Smooth muscle cell (in vitro differentiated cells): ENCODE measurements at regions not wholly inside any gene's neighbourhood (a gene's known extent, or its start where the extent isn't known, plus 50 kb on each side); places are given as distances from the start of the nearest gene placed in this dataset.

Experiments used
- DNase-seq: peaks from one replicate; lab custom pipeline; 2025; ENCODE audit not compliant: unreplicated experiment; lab: John Stamatoyannopoulos, UW
- H2AFZ ChIP-seq: fragments of 200-600 bp; sonication (generic); 2 replicates; pipeline ENCODE4 v1.6.0; 2016; ENCODE audit warnings: antibody characterized with exemption, low read depth, mild to moderate bottlenecking
- H3F3A ChIP-seq: fragments of 200-600 bp; sonication (generic); 2 replicates; pipeline ENCODE4 v1.6.0; 2017; ENCODE audit warnings: antibody characterized with exemption, low read depth
- H3K27ac ChIP-seq: fragments of 200-600 bp; sonication (generic); 2 replicates; pipeline ENCODE4 v1.5.1; 2016; ENCODE audit warnings: low read depth, mild to moderate bottlenecking
- H3K27me3 ChIP-seq: fragments of 200-600 bp; sonication (generic); 2 replicates; pipeline ENCODE4 v1.6.1; 2016; ENCODE audit warnings: low read depth, mild to moderate bottlenecking
- H3K36me3 ChIP-seq: fragments of 200-600 bp; sonication (generic); 2 replicates; pipeline ENCODE4 v1.5.1; 2016; ENCODE audit warnings: low read depth
- H3K4me1 ChIP-seq: fragments of 200-600 bp; sonication (generic); 2 replicates; pipeline ENCODE4 v1.5.1; 2016; ENCODE audit warnings: low read depth
- H3K4me2 ChIP-seq: fragments of 200-600 bp; sonication (generic); 2 replicates; pipeline ENCODE4 v1.6.0; 2016; ENCODE audit warnings: mild to moderate bottlenecking
- H3K4me3 ChIP-seq: fragments of 200-600 bp; sonication (generic); 2 replicates; pipeline ENCODE4 v1.5.1; 2016; ENCODE audit warnings: mild to moderate bottlenecking
- H3K79me2 ChIP-seq: fragments of 200-600 bp; sonication (generic); 2 replicates; pipeline ENCODE4 v1.6.0; 2016; ENCODE audit warnings: low read depth, mild to moderate bottlenecking
- H3K9ac ChIP-seq: fragments of 200-600 bp; sonication (generic); 2 replicates; pipeline ENCODE4 v1.6.0; 2016; ENCODE audit warnings: low read depth
- H3K9me3 ChIP-seq: fragments of 200-600 bp; sonication (generic); replicated peaks from 2 replicates; pipeline ENCODE4 v1.5.1; 2016; ENCODE audit warnings: low read depth
- H4K20me1 ChIP-seq: fragments of 200-600 bp; sonication (generic); 2 replicates; pipeline ENCODE4 v1.6.0; 2016; ENCODE audit warnings: low read depth
- CTCF ChIP-seq: fragments of 200-600 bp; sonication (generic); IDR thresholded peaks from 2 replicates; pipeline ENCODE4 v1.5.1; 2017; ENCODE audit warnings: borderline replicate concordance, mild to moderate bottlenecking, antibody characterized with exemption; ENCODE audit not compliant: insufficient read depth, poor library complexity, severe bottlenecking
- WGBS: methylation state at CpG from one replicate; pipeline ENCODE4 v1.1.7; 2016; ENCODE audit warnings: low lambda C conversion rate; 5-methylcytosine and 5-hydroxymethylcytosine counted together

GRCh38 chr5:57862942-57863341 is 380.3 kb upstream of the ACTBL2 start:
- WGBS = 28% methylated on average over 4 of the region's 4 CpGs
- no peak for TF ChIP-seq CTCF
- no peaks in the 10 kb centered on the region for H3K27me3 ChIP-seq
- H3K4me1 ChIP-seq = peaks cover 4% of the 10 kb centered on the region
- H3K79me2 ChIP-seq = no peaks in the 10 kb centered on the region
- H3K9me3 ChIP-seq = no peaks in the 10 kb centered on the region
- peak overlapping the region; percentile 89 for H3K27ac ChIP-seq
- peak overlapping the region; percentile 58 for H3K4me2 ChIP-seq
- H3K4me3 ChIP-seq = no peak overlapping the region
- H4K20me1 ChIP-seq = no peaks in the 10 kb centered on the region
- H3K36me3 ChIP-seq = no peaks in the 10 kb centered on the region
- no peak for DNase-seq
- H3F3A ChIP-seq = peaks cover 17% of the 10 kb centered on the region
- no peak overlapping the region for H2AFZ ChIP-seq
- peak overlapping the region; percentile 48 for H3K9ac ChIP-seq

GRCh38 chr5:57862471-57862911 is 379.9 kb upstream of the ACTBL2 start:
- peaks cover 4% of the 10 kb centered on the region for H3K4me1 ChIP-seq
- H3K9me3 ChIP-seq = no peaks in the 10 kb centered on the region
- H4K20me1 ChIP-seq = no peaks in the 10 kb centered on the region
- no peaks in the 10 kb centered on the region for H3K79me2 ChIP-seq
- H3F3A ChIP-seq = peaks cover 17% of the 10 kb centered on the region
- no peaks in the 10 kb centered on the region for H3K36me3 ChIP-seq
- peak overlapping the region; percentile 89 for H3K27ac ChIP-seq
- H3K4me2 ChIP-seq = peak overlapping the region; percentile 58
- no peak for DNase-seq
- no peak overlapping the region for H2AFZ ChIP-seq
- no peak overlapping the region for H3K4me3 ChIP-seq
- TF ChIP-seq CTCF = no peak
- H3K9ac ChIP-seq = peak overlapping the region; percentile 0
- no peaks in the 10 kb centered on the region for H3K27me3 ChIP-seq
- 6% methylated on average over 5 of the region's 5 CpGs for WGBS

- Histone ChIP-seq H3K9ac (no peak overlapping the region), H2AFZ (no peak overlapping the region), H3K4me2 (no peak overlapping the region), H3K9me3 (no peaks in the 10 kb centered on the region), H3K79me2 (no peaks in the 10 kb centered on the region), H4K20me1 (no peaks in the 10 kb centered on the region), H3K36me3 (no peaks in the 10 kb centered on the region), H3F3A (peaks cover 15% of the 10 kb centered on the region), H3K27ac (peak overlapping the region; percentile 89), H3K4me3 (no peak overlapping the region), H3K27me3 (no peaks in the 10 kb centered on the region), H3K4me1 (peaks cover 4% of the 10 kb centered on the region)
- no peak for TF ChIP-seq CTCF
- DNase-seq = no peak
- WGBS = 82% methylated on average over 3 of the region's 3 CpGs
Observed at GRCh38 chr5:57859626-57860025, 377.0 kb upstream of the ACTBL2 start.

- Histone ChIP-seq H3K27ac (no peak overlapping the region), H3F3A (peaks cover 11% of the 10 kb centered on the region), H3K27me3 (no peaks in the 10 kb centered on the region), H3K4me1 (peaks cover 4% of the 10 kb centered on the region), H3K79me2 (no peaks in the 10 kb centered on the region), H3K9ac (no peak overlapping the region), H4K20me1 (no peaks in the 10 kb centered on the region), H3K4me2 (no peak overlapping the region), H2AFZ (no peak overlapping the region), H3K4me3 (no peak overlapping the region), H3K36me3 (no peaks in the 10 kb centered on the region), H3K9me3 (no peaks in the 10 kb centered on the region)
- no peak for DNase-seq
- TF ChIP-seq CTCF = no peak
Observed at GRCh38 chr5:57858905-57859304, 376.3 kb upstream of the ACTBL2 start.
